ENCODE measurements at regions not wholly inside any gene's neighbourhood (a gene's known extent, or its start where the extent isn't known, plus 50 kb on each side); places are given as distances from the start of the nearest gene placed in this dataset.

DNA sequence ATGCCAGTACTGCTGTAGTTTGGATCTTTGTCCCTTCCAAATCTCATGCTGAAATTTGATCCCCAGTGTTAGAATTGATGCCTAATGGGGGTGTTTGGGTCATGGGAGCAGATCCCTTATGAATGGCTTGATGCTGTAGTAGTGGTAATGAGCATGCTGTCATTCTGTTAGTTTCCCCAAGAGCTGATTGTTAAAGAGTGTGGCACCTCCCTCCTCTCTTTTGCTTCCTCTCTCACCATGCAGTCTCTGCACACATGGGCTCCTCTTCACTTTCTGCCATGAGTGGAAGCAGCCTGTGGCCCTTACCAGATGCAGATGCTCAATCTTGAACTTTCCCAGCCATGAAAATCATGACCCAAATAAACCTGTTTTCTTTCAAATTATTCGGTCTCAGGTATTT, 141.3 kb upstream of the DPPA4 start:
- TF ChIP-seq, protein P1, sequence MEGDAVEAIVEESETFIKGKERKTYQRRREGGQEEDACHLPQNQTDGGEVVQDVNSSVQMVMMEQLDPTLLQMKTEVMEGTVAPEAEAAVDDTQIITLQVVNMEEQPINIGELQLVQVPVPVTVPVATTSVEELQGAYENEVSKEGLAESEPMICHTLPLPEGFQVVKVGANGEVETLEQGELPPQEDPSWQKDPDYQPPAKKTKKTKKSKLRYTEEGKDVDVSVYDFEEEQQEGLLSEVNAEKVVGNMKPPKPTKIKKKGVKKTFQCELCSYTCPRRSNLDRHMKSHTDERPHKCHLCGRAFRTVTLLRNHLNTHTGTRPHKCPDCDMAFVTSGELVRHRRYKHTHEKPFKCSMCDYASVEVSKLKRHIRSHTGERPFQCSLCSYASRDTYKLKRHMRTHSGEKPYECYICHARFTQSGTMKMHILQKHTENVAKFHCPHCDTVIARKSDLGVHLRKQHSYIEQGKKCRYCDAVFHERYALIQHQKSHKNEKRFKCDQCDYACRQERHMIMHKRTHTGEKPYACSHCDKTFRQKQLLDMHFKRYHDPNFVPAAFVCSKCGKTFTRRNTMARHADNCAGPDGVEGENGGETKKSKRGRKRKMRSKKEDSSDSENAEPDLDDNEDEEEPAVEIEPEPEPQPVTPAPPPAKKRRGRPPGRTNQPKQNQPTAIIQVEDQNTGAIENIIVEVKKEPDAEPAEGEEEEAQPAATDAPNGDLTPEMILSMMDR (IDR thresholded peaks at IDR 0.05; ENCODE audit: control extremely low read depth in 1 of 3, insufficient read depth in 1 of 3, low read depth in 1 of 3, low read length in 3 of 3), result no peak
- no peak for TF ChIP-seq RBBP5 (IDR thresholded peaks at IDR 0.05; ENCODE audit: borderline replicate concordance, low read depth, low read length)

Measured in H1 (cell line).